Globus pallidus (tissue), 1 donor: ENCODE measurements at regions not wholly inside any gene's neighbourhood (a gene's known extent, or its start where the extent isn't known, plus 50 kb on each side); places are given as distances from the start of the nearest gene placed in this dataset.

Source experiments
- DNase-seq: peaks from one replicate; pipeline ENCODE4 v3.0.0-alpha.2; 2015; ENCODE audit warnings: low spot score

GRCh38 chr6:80725156-80725930, 618.9 kb downstream of the BCKDHB start:
- DNase-seq: no peak

GRCh38 chr6:80720824-80721223, 614.4 kb downstream of the BCKDHB start:
- no peak for DNase-seq

- no peak for DNase-seq
Observed at GRCh38 chr6:80714513-80714912, 608.0 kb downstream of the BCKDHB start.

- no peak for DNase-seq
Observed at GRCh38 chr6:80698459-80698858, 592.0 kb downstream of the BCKDHB start.

GRCh38 chr6:80696268-80696667, 589.8 kb downstream of the BCKDHB start:
- DNase-seq: no peak

GRCh38 chr6:80690551-80691131, 584.2 kb downstream of the BCKDHB start:
- no peak for DNase-seq

GRCh38 chr6:80689716-80690395, 583.4 kb downstream of the BCKDHB start:
- no peak for DNase-seq

- no peak for DNase-seq
Observed at GRCh38 chr6:80679992-80680391, 573.5 kb downstream of the BCKDHB start.

- no peak for DNase-seq
Observed at GRCh38 chr6:80676386-80676785, 569.9 kb downstream of the BCKDHB start.

GRCh38 chr6:80674669-80675068, 568.2 kb downstream of the BCKDHB start:
- no peak for DNase-seq

- DNase-seq: no peak
Observed at GRCh38 chr6:80673367-80673766, 566.9 kb downstream of the BCKDHB start.

- no peak for DNase-seq
Observed at GRCh38 chr6:80667006-80667405, 560.5 kb downstream of the BCKDHB start.

GRCh38 chr6:80658926-80659325, 552.5 kb downstream of the BCKDHB start:
- no peak for DNase-seq

- DNase-seq: no peak
Observed at GRCh38 chr6:80647156-80647555, 540.7 kb downstream of the BCKDHB start.

GRCh38 chr6:80643881-80644280, 537.4 kb downstream of the BCKDHB start:
- DNase-seq: no peak

- no peak for DNase-seq
Observed at GRCh38 chr6:80642452-80642851, 536.0 kb downstream of the BCKDHB start.

GRCh38 chr6:80641591-80641990, 535.1 kb downstream of the BCKDHB start:
- DNase-seq: no peak

GRCh38 chr6:80640176-80640575, 533.7 kb downstream of the BCKDHB start:
- no peak for DNase-seq

GRCh38 chr6:80639181-80639629, 532.7 kb downstream of the BCKDHB start:
- DNase-seq: no peak

- no peak for DNase-seq
Observed at GRCh38 chr6:80638213-80639055, 532.0 kb downstream of the BCKDHB start.

GRCh38 chr6:80637312-80637711, 530.8 kb downstream of the BCKDHB start:
- DNase-seq: no peak

- no peak for DNase-seq
Observed at GRCh38 chr6:80636689-80637088, 530.2 kb downstream of the BCKDHB start.
